Neural progenitor cell (in vitro differentiated cells): ENCODE measurements at regions not wholly inside any gene's neighbourhood (a gene's known extent, or its start where the extent isn't known, plus 50 kb on each side); places are given as distances from the start of the nearest gene placed in this dataset.
A peak's percentile ranks its signal among the peaks of the same experiment; 100 is the strongest.

Source experiments
- DNase-seq: peaks from one replicate; pipeline ENCODE4 v3.0.0-alpha.2; 2016; ENCODE audit warnings: low spot score
- H2AFZ ChIP-seq: fragments of 200-600 bp; sonication (generic); replicated peaks from 2 replicates; pipeline ENCODE4 v1.6.1; 2016; ENCODE audit warnings: antibody characterized with exemption
- H3F3A ChIP-seq: fragments of 200-600 bp; sonication (generic); 2 replicates; pipeline ENCODE4 v1.6.1; 2016; ENCODE audit warnings: antibody characterized with exemption, low read depth
- H3K27ac ChIP-seq: fragments of 200-600 bp; sonication (generic); 2 replicates; pipeline ENCODE4 v1.5.1; 2016; ENCODE audit warnings: mild to moderate bottlenecking
- H3K27me3 ChIP-seq: fragments of 200-600 bp; sonication (generic); 2 replicates; pipeline ENCODE4 v1.6.1; 2016; ENCODE audit warnings: mild to moderate bottlenecking, moderate library complexity
- H3K36me3 ChIP-seq: fragments of 200-600 bp; sonication (generic); 2 replicates; pipeline ENCODE4 v1.5.1; 2016
- H3K4me1 ChIP-seq: fragments of 200-600 bp; sonication (generic); 2 replicates; pipeline ENCODE4 v1.6.1; 2016; ENCODE audit warnings: mixed run types
- H3K4me2 ChIP-seq: fragments of 200-600 bp; sonication (generic); 2 replicates; pipeline ENCODE4 v1.6.1; 2016
- H3K4me3 ChIP-seq: fragments of 200-600 bp; sonication (generic); 2 replicates; pipeline ENCODE4 v1.5.1; 2016
- H3K79me2 ChIP-seq: fragments of 200-600 bp; sonication (generic); 2 replicates; pipeline ENCODE4 v1.6.1; 2016; ENCODE audit warnings: low read depth
- H3K9ac ChIP-seq: fragments of 200-600 bp; sonication (generic); 2 replicates; pipeline ENCODE4 v1.6.1; 2016
- H3K9me3 ChIP-seq: fragments of 200-600 bp; sonication (generic); 2 replicates; pipeline ENCODE4 v1.5.1; 2016; ENCODE audit warnings: low read depth
- H4K20me1 ChIP-seq: fragments of 200-600 bp; sonication (generic); 2 replicates; pipeline ENCODE4 v1.6.1; 2016; ENCODE audit warnings: low read depth
- H3K27ac Mint-ChIP-seq: 3 replicates; pipeline ENCODE4 v1.8.0; 2021; ENCODE audit warnings: mixed read lengths
- H3K27me3 Mint-ChIP-seq: 2 replicates; pipeline ENCODE4 v1.8.0; 2022; ENCODE audit warnings: low read depth, mild to moderate bottlenecking, inconsistent platforms, moderate library complexity, mixed read lengths; ENCODE audit not compliant: insufficient read depth
- H3K36me3 Mint-ChIP-seq: 3 replicates; pipeline ENCODE4 v1.8.0; 2021; ENCODE audit warnings: mixed read lengths
- H3K4me1 Mint-ChIP-seq: 3 replicates; pipeline ENCODE4 v1.8.0; 2021; ENCODE audit warnings: mixed read lengths
- H3K4me3 Mint-ChIP-seq: 3 replicates; pipeline ENCODE4 v1.8.0; 2021; ENCODE audit warnings: mild to moderate bottlenecking, moderate library complexity, mixed read lengths
- H3K9me3 Mint-ChIP-seq: 3 replicates; pipeline ENCODE4 v1.8.0; 2020; ENCODE audit warnings: mixed read lengths
- EZH2 ChIP-seq: fragments of 200-600 bp; sonication (generic); IDR thresholded peaks from 2 replicates; pipeline ENCODE4 v1.6.1; 2017; ENCODE audit warnings: antibody characterized with exemption, mild to moderate bottlenecking, moderate library complexity
- EZH2phosphoT487 ChIP-seq: fragments of 200-600 bp; sonication (generic); IDR thresholded peaks from 2 replicates; pipeline ENCODE4 v1.6.1; 2017; ENCODE audit warnings: antibody characterized with exemption
- TF ChIP-seq, protein P1 (sequence below): fragments of 200-600 bp; sonication (generic); IDR thresholded peaks from 2 replicates; pipeline ENCODE4 v1.5.1; 2017; ENCODE audit warnings: antibody characterized with exemption, mild to moderate bottlenecking

DNA sequence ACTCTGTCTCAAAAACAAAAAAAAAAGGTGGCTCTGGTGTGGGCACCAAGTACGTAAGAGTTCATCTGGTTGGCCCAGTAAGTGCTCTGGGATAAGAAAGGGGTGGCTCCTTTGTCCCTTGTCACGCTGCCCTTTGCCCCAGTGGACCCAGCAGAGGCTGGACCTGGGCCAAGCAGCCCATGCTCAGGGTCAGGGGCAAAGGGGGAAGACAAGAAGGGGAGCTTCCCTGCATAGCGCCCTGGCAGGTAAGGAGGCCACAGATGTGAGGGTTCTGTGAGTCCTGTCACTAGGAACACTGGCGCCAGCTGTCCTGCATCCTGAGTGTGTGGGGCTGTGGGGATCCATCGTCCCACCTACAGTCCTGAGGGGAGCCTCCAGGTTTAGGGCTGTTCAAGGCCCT, 65.3 kb downstream of the GADD45G start:
- Histone ChIP-seq H3K27me3 (peaks cover 12% of the 10 kb centered on the region), H3K4me3 (no peak overlapping the region), H3F3A (peaks cover 11% of the 10 kb centered on the region), H3K4me1 (peaks cover 6% of the 10 kb centered on the region), H3K4me2 (no peak overlapping the region), H3K27ac (no peak overlapping the region), H4K20me1 (peaks cover 6% of the 10 kb centered on the region), H3K36me3 (no peaks in the 10 kb centered on the region), H3K9me3 (no peaks in the 10 kb centered on the region), H3K79me2 (no peaks in the 10 kb centered on the region), H2AFZ (no peak overlapping the region), H3K9ac (no peak overlapping the region)
- Mint-ChIP-seq H3K27ac (no peak overlapping the region), H3K4me1 (peaks cover 37% of the 10 kb centered on the region), H3K27me3 (peaks cover 27% of the 10 kb centered on the region), H3K36me3 (peaks cover 3% of the 10 kb centered on the region), H3K4me3 (no peak overlapping the region), H3K9me3 (peaks cover 8% of the 10 kb centered on the region)
- no peak for DNase-seq
- TF ChIP-seq, protein P1, sequence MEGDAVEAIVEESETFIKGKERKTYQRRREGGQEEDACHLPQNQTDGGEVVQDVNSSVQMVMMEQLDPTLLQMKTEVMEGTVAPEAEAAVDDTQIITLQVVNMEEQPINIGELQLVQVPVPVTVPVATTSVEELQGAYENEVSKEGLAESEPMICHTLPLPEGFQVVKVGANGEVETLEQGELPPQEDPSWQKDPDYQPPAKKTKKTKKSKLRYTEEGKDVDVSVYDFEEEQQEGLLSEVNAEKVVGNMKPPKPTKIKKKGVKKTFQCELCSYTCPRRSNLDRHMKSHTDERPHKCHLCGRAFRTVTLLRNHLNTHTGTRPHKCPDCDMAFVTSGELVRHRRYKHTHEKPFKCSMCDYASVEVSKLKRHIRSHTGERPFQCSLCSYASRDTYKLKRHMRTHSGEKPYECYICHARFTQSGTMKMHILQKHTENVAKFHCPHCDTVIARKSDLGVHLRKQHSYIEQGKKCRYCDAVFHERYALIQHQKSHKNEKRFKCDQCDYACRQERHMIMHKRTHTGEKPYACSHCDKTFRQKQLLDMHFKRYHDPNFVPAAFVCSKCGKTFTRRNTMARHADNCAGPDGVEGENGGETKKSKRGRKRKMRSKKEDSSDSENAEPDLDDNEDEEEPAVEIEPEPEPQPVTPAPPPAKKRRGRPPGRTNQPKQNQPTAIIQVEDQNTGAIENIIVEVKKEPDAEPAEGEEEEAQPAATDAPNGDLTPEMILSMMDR: no peak
- no peak for TF ChIP-seq EZH2
- TF ChIP-seq EZH2phosphoT487: no peak

DNA sequence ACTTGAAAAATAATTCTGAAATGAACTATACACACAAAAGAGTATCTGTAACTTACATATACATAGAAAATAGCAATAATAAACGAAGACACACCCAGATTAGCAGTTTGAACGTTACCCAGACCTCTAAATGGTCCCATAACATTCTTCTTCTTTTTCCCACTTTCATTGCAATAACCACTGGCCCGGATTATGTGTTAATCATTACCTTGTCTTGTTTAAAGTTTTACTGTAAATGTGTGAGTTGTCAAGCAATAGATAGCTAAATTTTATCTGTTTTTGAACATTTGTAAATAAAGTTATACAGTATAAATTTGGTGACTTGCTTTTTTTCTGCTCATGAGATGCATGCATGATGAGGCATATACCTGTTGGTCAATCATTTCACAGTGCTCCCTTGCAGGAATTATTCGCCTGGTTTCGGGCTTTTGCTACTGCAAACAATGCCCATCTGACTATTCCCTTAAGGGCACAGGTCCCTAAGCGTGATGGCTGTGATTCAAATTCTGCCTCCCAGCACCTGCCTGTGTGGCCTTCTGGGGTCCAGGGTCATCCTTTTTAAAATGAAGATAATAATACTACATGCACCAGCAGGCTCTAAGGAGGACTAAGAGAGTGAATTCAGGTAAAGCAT, 66.1 kb downstream of the GADD45G start:
- Histone ChIP-seq H3K4me2 (no peak overlapping the region), H3K4me3 (no peak overlapping the region), H4K20me1 (peaks cover 13% of the 10 kb centered on the region), H2AFZ (no peak overlapping the region), H3F3A (peaks cover 19% of the 10 kb centered on the region), H3K9ac (no peak overlapping the region), H3K27ac (no peak overlapping the region), H3K79me2 (no peaks in the 10 kb centered on the region), H3K4me1 (peaks cover 14% of the 10 kb centered on the region), H3K36me3 (no peaks in the 10 kb centered on the region), H3K27me3 (peaks cover 20% of the 10 kb centered on the region), H3K9me3 (no peaks in the 10 kb centered on the region)
- Mint-ChIP-seq H3K27ac (peak overlapping the region; percentile 55), H3K4me3 (peak overlapping the region; percentile 48), H3K27me3 (peaks cover 28% of the 10 kb centered on the region), H3K9me3 (peaks cover 8% of the 10 kb centered on the region), H3K4me1 (peaks cover 45% of the 10 kb centered on the region), H3K36me3 (peaks cover 3% of the 10 kb centered on the region)
- TF ChIP-seq EZH2phosphoT487 (no peak), EZH2 (no peak)
- TF ChIP-seq, protein P1: no peak
- DNase-seq: no peak

DNA sequence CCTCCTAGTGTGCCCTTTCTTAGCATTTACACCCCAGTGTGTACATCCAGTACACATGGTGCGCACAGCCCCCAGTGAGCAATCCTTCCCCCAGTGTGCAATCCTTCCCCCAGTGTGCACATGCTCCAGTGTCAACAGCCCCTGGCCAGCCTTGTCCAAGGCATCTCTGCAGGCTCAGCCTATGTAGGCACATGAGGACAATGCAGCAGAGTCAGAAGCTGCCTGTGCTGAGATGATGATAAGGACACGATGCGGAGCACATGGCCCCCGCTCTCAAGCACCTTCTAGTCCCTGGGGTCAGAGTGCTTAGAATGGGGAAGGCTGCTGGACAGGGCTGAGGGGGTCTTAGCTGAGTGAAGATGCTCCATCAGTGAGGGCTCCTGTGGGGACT, 69.8 kb downstream of the GADD45G start:
- Histone ChIP-seq H3F3A (peaks cover 47% of the 10 kb centered on the region), H3K9me3 (no peaks in the 10 kb centered on the region), H2AFZ (no peak overlapping the region), H3K9ac (no peak overlapping the region), H3K4me3 (no peak overlapping the region), H4K20me1 (peaks cover 44% of the 10 kb centered on the region), H3K79me2 (no peaks in the 10 kb centered on the region), H3K27ac (no peak overlapping the region), H3K4me1 (peaks cover 43% of the 10 kb centered on the region), H3K36me3 (no peaks in the 10 kb centered on the region), H3K4me2 (peak overlapping the region; percentile 50), H3K27me3 (peaks cover 52% of the 10 kb centered on the region)
- DNase-seq: no peak
- Mint-ChIP-seq H3K27ac (peak overlapping the region; percentile 67), H3K9me3 (peaks cover 8% of the 10 kb centered on the region), H3K36me3 (peaks cover 3% of the 10 kb centered on the region), H3K4me1 (peaks cover 67% of the 10 kb centered on the region), H3K27me3 (peaks cover 41% of the 10 kb centered on the region), H3K4me3 (peak overlapping the region; percentile 21)
- TF ChIP-seq, protein P1: no peak
- TF ChIP-seq EZH2phosphoT487 (no peak), EZH2 (no peak)
